ENCODE measurements at regions not wholly inside any gene's neighbourhood (a gene's known extent, or its start where the extent isn't known, plus 50 kb on each side); places are given as distances from the start of the nearest gene placed in this dataset.

DNA sequence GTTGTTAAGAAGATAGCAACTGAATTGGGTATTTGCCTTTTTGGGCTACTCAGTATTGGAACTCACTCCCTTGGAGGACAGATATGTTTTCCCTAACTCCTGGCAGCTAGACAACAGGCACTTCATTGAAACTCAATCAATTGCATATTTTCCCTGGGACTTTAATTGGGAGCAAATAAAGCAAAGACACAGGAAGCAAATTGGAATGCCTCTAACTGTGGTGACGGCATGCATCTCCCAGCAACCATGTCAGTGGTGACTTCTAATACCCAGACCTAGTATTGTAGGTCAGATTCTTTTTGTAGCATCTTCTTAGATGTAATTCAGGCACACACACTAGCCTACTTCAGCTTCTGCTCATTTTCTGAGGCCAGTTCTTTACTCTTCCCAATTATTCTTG lies 164.2 kb upstream of the SETBP1 start:
- TF ChIP-seq, protein P1, sequence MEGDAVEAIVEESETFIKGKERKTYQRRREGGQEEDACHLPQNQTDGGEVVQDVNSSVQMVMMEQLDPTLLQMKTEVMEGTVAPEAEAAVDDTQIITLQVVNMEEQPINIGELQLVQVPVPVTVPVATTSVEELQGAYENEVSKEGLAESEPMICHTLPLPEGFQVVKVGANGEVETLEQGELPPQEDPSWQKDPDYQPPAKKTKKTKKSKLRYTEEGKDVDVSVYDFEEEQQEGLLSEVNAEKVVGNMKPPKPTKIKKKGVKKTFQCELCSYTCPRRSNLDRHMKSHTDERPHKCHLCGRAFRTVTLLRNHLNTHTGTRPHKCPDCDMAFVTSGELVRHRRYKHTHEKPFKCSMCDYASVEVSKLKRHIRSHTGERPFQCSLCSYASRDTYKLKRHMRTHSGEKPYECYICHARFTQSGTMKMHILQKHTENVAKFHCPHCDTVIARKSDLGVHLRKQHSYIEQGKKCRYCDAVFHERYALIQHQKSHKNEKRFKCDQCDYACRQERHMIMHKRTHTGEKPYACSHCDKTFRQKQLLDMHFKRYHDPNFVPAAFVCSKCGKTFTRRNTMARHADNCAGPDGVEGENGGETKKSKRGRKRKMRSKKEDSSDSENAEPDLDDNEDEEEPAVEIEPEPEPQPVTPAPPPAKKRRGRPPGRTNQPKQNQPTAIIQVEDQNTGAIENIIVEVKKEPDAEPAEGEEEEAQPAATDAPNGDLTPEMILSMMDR (IDR thresholded peaks at IDR 0.05), result no peak
- TF ChIP-seq POLR2A (IDR thresholded peaks at IDR 0.05; ENCODE audit: low read depth) (no peak), EP300 (IDR thresholded peaks at IDR 0.05) (no peak), POLR2AphosphoS5 (IDR thresholded peaks at IDR 0.05) (no peak)
